Activated T-cell treated with anti-CD3 and anti-CD28 coated beads, Interleukin-2, amount 50 U/mL, for 72 hours (primary cell): ENCODE measurements at regions not wholly inside any gene's neighbourhood (a gene's known extent, or its start where the extent isn't known, plus 50 kb on each side); places are given as distances from the start of the nearest gene placed in this dataset.

Source experiments
- ATAC-seq, 2 donors: fragments of 150-1000 bp; cut with Tn5 transposase; replicated peaks in 1 of 2; 2 replicates each; pipeline ENCODE4 v1.10.0; 2021; ENCODE audit warnings: moderate library complexity in 2 of 2, mild to moderate bottlenecking in 1 of 2
- DNase-seq, 2 donors: peaks; one replicate each; pipeline ENCODE4 v3.0.0; 2021 to 2022; ENCODE audit warnings: mixed read lengths in 1 of 2
- H3K27ac Mint-ChIP-seq: one replicate; pipeline ENCODE4 v1.8.0; 2022; ENCODE audit warnings: mild to moderate bottlenecking, moderate library complexity, mixed read lengths
- H3K27me3 Mint-ChIP-seq: one replicate; pipeline ENCODE4 v1.8.0; 2022; ENCODE audit warnings: low read depth, mixed read lengths
- H3K36me3 Mint-ChIP-seq, 2 donors: one replicate each; pipeline ENCODE4 v1.8.0; 2022; ENCODE audit warnings: mixed read lengths in 2 of 2, mild to moderate bottlenecking in 1 of 2; ENCODE audit not compliant: insufficient read depth in 2 of 2
- H3K4me1 Mint-ChIP-seq: one replicate; pipeline ENCODE4 v1.8.0; 2022; ENCODE audit warnings: low read depth, mixed read lengths
- H3K4me3 Mint-ChIP-seq, 2 donors: one replicate each; pipeline ENCODE4 v1.8.0; 2022; ENCODE audit warnings: mild to moderate bottlenecking in 2 of 2, mixed read lengths in 2 of 2, moderate library complexity in 2 of 2
- H3K9me3 Mint-ChIP-seq, 2 donors: one replicate each; pipeline ENCODE4 v1.8.0; 2022; ENCODE audit warnings: mixed read lengths in 2 of 2

GRCh38 chr12:124402248-124403066 lies 107.6 kb downstream of the RFLNA start:
- no peak for ATAC-seq
- peaks cover 0 to 6% of the 10 kb centered on the region in 2 donors for H3K36me3 Mint-ChIP-seq
- no peak overlapping the region for H3K4me3 Mint-ChIP-seq

GRCh38 chr12:124401704-124402221 lies 106.9 kb downstream of the RFLNA start:
- H3K27ac Mint-ChIP-seq, result no peak overlapping the region
- no peak for ATAC-seq
- peaks cover 0 to 5% of the 10 kb centered on the region in 2 donors for H3K36me3 Mint-ChIP-seq
- H3K27me3 Mint-ChIP-seq, result no peaks in the 10 kb centered on the region
- H3K9me3 Mint-ChIP-seq, result no peaks in the 10 kb centered on the region
- H3K4me1 Mint-ChIP-seq, result no peaks in the 10 kb centered on the region
- H3K4me3 Mint-ChIP-seq, result no peak overlapping the region
- DNase-seq, result no peak

More at GRCh38 chr12:124402248-124403066, 107.6 kb downstream of the RFLNA start:
- Mint-ChIP-seq H3K27ac (no peak overlapping the region), H3K27me3 (no peaks in the 10 kb centered on the region), H3K4me1 (no peaks in the 10 kb centered on the region), H3K9me3 (no peaks in the 10 kb centered on the region)
- no peak for DNase-seq

GRCh38 chr12:124400124-124400523 lies 105.2 kb downstream of the RFLNA start:
- Mint-ChIP-seq H3K4me3 (no peak overlapping the region), H3K4me1 (no peaks in the 10 kb centered on the region), H3K36me3 (peaks cover 0 to 5% of the 10 kb centered on the region in 2 donors), H3K27ac (no peak overlapping the region), H3K9me3 (no peaks in the 10 kb centered on the region), H3K27me3 (no peaks in the 10 kb centered on the region)
- no peak for ATAC-seq
- DNase-seq, result no peak

- peaks cover 0 to 5% of the 10 kb centered on the region in 2 donors for H3K36me3 Mint-ChIP-seq
- H3K4me3 Mint-ChIP-seq, result no peak overlapping the region
- H3K4me1 Mint-ChIP-seq, result no peaks in the 10 kb centered on the region
- no peak for ATAC-seq
- no peak overlapping the region for H3K27ac Mint-ChIP-seq
- DNase-seq, result peak; percentile 22 to 35
- H3K27me3 Mint-ChIP-seq, result no peaks in the 10 kb centered on the region
- no peaks in the 10 kb centered on the region for H3K9me3 Mint-ChIP-seq
Observed at GRCh38 chr12:124399622-124400021, 104.7 kb downstream of the RFLNA start.

- Mint-ChIP-seq H3K36me3 (peaks cover 1 to 5% of the 10 kb centered on the region in 2 donors), H3K27ac (no peak overlapping the region), H3K4me1 (no peaks in the 10 kb centered on the region)
Observed at GRCh38 chr12:124398578-124399227, 103.8 kb downstream of the RFLNA start.

GRCh38 chr12:124397807-124398577 lies 103.1 kb downstream of the RFLNA start:
- Mint-ChIP-seq H3K27me3 (no peaks in the 10 kb centered on the region), H3K27ac (no peak overlapping the region), H3K4me1 (no peaks in the 10 kb centered on the region), H3K9me3 (no peaks in the 10 kb centered on the region), H3K36me3 (peaks cover 1 to 5% of the 10 kb centered on the region in 2 donors), H3K4me3 (no peak overlapping the region)
- no peak for ATAC-seq
- DNase-seq, result no peak

More at GRCh38 chr12:124398578-124399227, 103.8 kb downstream of the RFLNA start:
- Mint-ChIP-seq H3K4me3 (no peak overlapping the region), H3K9me3 (no peaks in the 10 kb centered on the region), H3K27me3 (no peaks in the 10 kb centered on the region)
- DNase-seq (no peak), ATAC-seq (no peak)

- peaks cover 2% of the 10 kb centered on the region for H3K4me1 Mint-ChIP-seq
- H3K4me3 Mint-ChIP-seq, result no peak overlapping the region
- H3K27ac Mint-ChIP-seq, result no peak overlapping the region
- no peak for DNase-seq
- ATAC-seq, result no peak
- H3K36me3 Mint-ChIP-seq, result peaks cover 1 to 5% of the 10 kb centered on the region in 2 donors
- H3K9me3 Mint-ChIP-seq, result no peaks in the 10 kb centered on the region
- H3K27me3 Mint-ChIP-seq, result no peaks in the 10 kb centered on the region
Observed at GRCh38 chr12:124397399-124397679, 102.4 kb downstream of the RFLNA start.

GRCh38 chr12:124396544-124397398 lies 101.9 kb downstream of the RFLNA start:
- Mint-ChIP-seq H3K36me3 (peaks cover 1 to 5% of the 10 kb centered on the region in 2 donors), H3K27ac (no peak overlapping the region), H3K9me3 (no peaks in the 10 kb centered on the region), H3K4me3 (no peak overlapping the region), H3K4me1 (peaks cover 7% of the 10 kb centered on the region), H3K27me3 (no peaks in the 10 kb centered on the region)
- ATAC-seq, result no peak
- no peak for DNase-seq

- Mint-ChIP-seq H3K4me1 (peaks cover 15% of the 10 kb centered on the region), H3K9me3 (no peaks in the 10 kb centered on the region), H3K27ac (no peak overlapping the region), H3K36me3 (peaks cover 1 to 4% of the 10 kb centered on the region in 2 donors), H3K27me3 (no peaks in the 10 kb centered on the region), H3K4me3 (no peak overlapping the region)
- DNase-seq, result no peak
- ATAC-seq, result no peak
Observed at GRCh38 chr12:124395986-124396385, 101.1 kb downstream of the RFLNA start.

GRCh38 chr12:124395284-124395752 lies 100.4 kb downstream of the RFLNA start:
- Mint-ChIP-seq H3K36me3 (peaks cover 0 to 1% of the 10 kb centered on the region in 2 donors), H3K27ac (no peak overlapping the region), H3K27me3 (no peaks in the 10 kb centered on the region), H3K4me1 (peaks cover 21% of the 10 kb centered on the region), H3K9me3 (no peaks in the 10 kb centered on the region), H3K4me3 (no peak overlapping the region)
- no peak for DNase-seq
- ATAC-seq, result no peak

GRCh38 chr12:124394462-124395128 lies 99.7 kb downstream of the RFLNA start:
- Mint-ChIP-seq H3K4me3 (no peak overlapping the region), H3K27me3 (no peaks in the 10 kb centered on the region), H3K27ac (no peak overlapping the region), H3K9me3 (no peaks in the 10 kb centered on the region), H3K4me1 (peaks cover 28% of the 10 kb centered on the region), H3K36me3 (peaks cover 0 to 1% of the 10 kb centered on the region in 2 donors)
- no peak for DNase-seq
- ATAC-seq, result no peak

- Mint-ChIP-seq H3K9me3 (no peaks in the 10 kb centered on the region), H3K27ac (no peak overlapping the region), H3K36me3 (peaks cover 0 to 1% of the 10 kb centered on the region in 2 donors), H3K4me1 (peaks cover 33% of the 10 kb centered on the region), H3K4me3 (no peak overlapping the region), H3K27me3 (no peaks in the 10 kb centered on the region)
- ATAC-seq (no peak), DNase-seq (no peak)
Observed at GRCh38 chr12:124393831-124394230, 98.9 kb downstream of the RFLNA start.
